ENCODE measurements at regions not wholly inside any gene's neighbourhood (a gene's known extent, or its start where the extent isn't known, plus 50 kb on each side); places are given as distances from the start of the nearest gene placed in this dataset.
A peak's percentile ranks its signal among the peaks of the same experiment; 100 is the strongest.

GRCh38 chr5:124230456-124230855 lies 516.0 kb downstream of the ZNF608 start:
- H3K14ac ChIP-seq (ENCODE audit: insufficient read length): no peak overlapping the region
- H3K79me2 ChIP-seq (ENCODE audit: control insufficient read depth in 1 of 2, insufficient read depth in 2 of 2, low read length in 2 of 2): no peaks in the 10 kb centered on the region
- no peak overlapping the region for H3K4ac ChIP-seq (replicated peaks; ENCODE audit: insufficient read length, low read depth, low read length)
- no peak overlapping the region for H3K9ac ChIP-seq (replicated peaks in 1 of 4; ENCODE audit: extremely low read depth in 1 of 4, low read depth in 3 of 4, low read length in 3 of 4)
- H2BK120ac ChIP-seq (replicated peaks; ENCODE audit: low read depth, low read length): no peak overlapping the region
- H3K27ac ChIP-seq (ENCODE audit: low read depth, low read length): no peak overlapping the region
- WGBS, 2 experiments (ENCODE audit: extremely low coverage in 1 of 2, insufficient coverage in 1 of 2, insufficient read length in 1 of 2, insufficient replicate concordance in 2 of 2, low coverage in 1 of 2, low lambda C conversion rate in 2 of 2, missing lambda C conversion rate in 1 of 2): 91% methylated on average over 7 of the region's 7 CpGs; no CpG with 5 or more reads in 1 of the 2 experiments
- H3K36me3 ChIP-seq (ENCODE audit: control insufficient read depth in 2 of 4, insufficient read depth in 4 of 4, low read length in 3 of 4): no peaks in the 10 kb centered on the region
- no peak overlapping the region; the same call in 1 of the 2 replicates for H2BK20ac ChIP-seq (ENCODE audit: low read length)
- H4K91ac ChIP-seq (replicated peaks; ENCODE audit: insufficient read length, low read length): no peak overlapping the region
- no peak overlapping the region; the same call in none of the 2 replicates for H3K18ac ChIP-seq (ENCODE audit: extremely low read depth, low read length)
- H4K5ac ChIP-seq (ENCODE audit: insufficient read length, low read depth, low read length): no peak overlapping the region
- no peak overlapping the region for H3K56ac ChIP-seq (replicated peaks; ENCODE audit: insufficient read length, low read depth, low read length)
- DNase-seq (ENCODE audit: low read depth in 1 of 2, low spot score in 2 of 2): no peak
- no peak overlapping the region for H2BK5ac ChIP-seq (ENCODE audit: low read depth, low read length)
- H3K4me1 ChIP-seq (replicated peaks in 1 of 4; ENCODE audit: control insufficient read depth in 3 of 4, insufficient read depth in 4 of 4, low read length in 3 of 4): peaks cover 1 to 21% (median 9%) of the 10 kb centered on the region in 4 experiments; a peak in 3 of 7 replicates
- H3K9me3 ChIP-seq (ENCODE audit: insufficient read depth in 2 of 2, low read depth in 1 of 2, low read length in 1 of 2): no peaks in the 10 kb centered on the region
- no peak for FAIRE-seq
- H3K27me3 ChIP-seq (replicated peaks in 1 of 4; ENCODE audit: control insufficient read depth in 3 of 4, extremely low read depth in 1 of 4, insufficient read depth in 3 of 4, low read length in 3 of 4): no peaks in the 10 kb centered on the region
- no peaks in the 10 kb centered on the region for H4K20me1 ChIP-seq (replicated peaks in 1 of 2; ENCODE audit: control insufficient read depth in 1 of 2, insufficient read depth in 2 of 2, low read length in 2 of 2)
- H2AFZ ChIP-seq (ENCODE audit: low read length): 0 out of 2 replicates have a peak overlapping the region, but pooled peaks have one; percentile 2
- no peak overlapping the region for H3K23ac ChIP-seq (ENCODE audit: insufficient read length)
- no peak overlapping the region for H2BK15ac ChIP-seq (ENCODE audit: low read length)
- POLR2A ChIA-PET (ENCODE audit: partially characterized antibody): no interaction called here
- H2AK5ac ChIP-seq (ENCODE audit: low read depth, low read length): no peak overlapping the region
- no peak overlapping the region; the same call in 1 of the 2 replicates for H4K8ac ChIP-seq (ENCODE audit: extremely low read depth, insufficient read depth, low read length)
- no peak overlapping the region for H3K4me2 ChIP-seq (ENCODE audit: insufficient read depth in 1 of 2, low read depth in 2 of 2, low read length in 2 of 2)
- H2BK12ac ChIP-seq (ENCODE audit: low read depth, low read length): no peak overlapping the region
- no peak overlapping the region for H3K4me3 ChIP-seq (ENCODE audit: extremely low read depth in 1 of 4, insufficient read depth in 2 of 4, low read depth in 3 of 4, low read length in 4 of 4)
- H3K23me2 ChIP-seq (ENCODE audit: low read depth, low read length): no peaks in the 10 kb centered on the region
- H3K79me1 ChIP-seq (ENCODE audit: low read depth, low read length): no peaks in the 10 kb centered on the region
- CTCF ChIA-PET (ENCODE audit: partially characterized antibody): no interaction called here
- TF ChIP-seq SAP30 (IDR thresholded peaks at IDR 0.05; ENCODE audit: insufficient read depth, insufficient replicate concordance, low read length): no peak
- TF ChIP-seq, protein P1, sequence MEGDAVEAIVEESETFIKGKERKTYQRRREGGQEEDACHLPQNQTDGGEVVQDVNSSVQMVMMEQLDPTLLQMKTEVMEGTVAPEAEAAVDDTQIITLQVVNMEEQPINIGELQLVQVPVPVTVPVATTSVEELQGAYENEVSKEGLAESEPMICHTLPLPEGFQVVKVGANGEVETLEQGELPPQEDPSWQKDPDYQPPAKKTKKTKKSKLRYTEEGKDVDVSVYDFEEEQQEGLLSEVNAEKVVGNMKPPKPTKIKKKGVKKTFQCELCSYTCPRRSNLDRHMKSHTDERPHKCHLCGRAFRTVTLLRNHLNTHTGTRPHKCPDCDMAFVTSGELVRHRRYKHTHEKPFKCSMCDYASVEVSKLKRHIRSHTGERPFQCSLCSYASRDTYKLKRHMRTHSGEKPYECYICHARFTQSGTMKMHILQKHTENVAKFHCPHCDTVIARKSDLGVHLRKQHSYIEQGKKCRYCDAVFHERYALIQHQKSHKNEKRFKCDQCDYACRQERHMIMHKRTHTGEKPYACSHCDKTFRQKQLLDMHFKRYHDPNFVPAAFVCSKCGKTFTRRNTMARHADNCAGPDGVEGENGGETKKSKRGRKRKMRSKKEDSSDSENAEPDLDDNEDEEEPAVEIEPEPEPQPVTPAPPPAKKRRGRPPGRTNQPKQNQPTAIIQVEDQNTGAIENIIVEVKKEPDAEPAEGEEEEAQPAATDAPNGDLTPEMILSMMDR (IDR thresholded peaks at IDR 0.05; ENCODE audit: control extremely low read depth in 1 of 3, insufficient read depth in 1 of 3, low read depth in 1 of 3, low read length in 3 of 3): no peak
- no peak for TF ChIP-seq TAF7 (optimal IDR thresholded peaks at IDR 0.05; ENCODE audit: borderline replicate concordance, low read depth, low read length)
- TF ChIP-seq SP2 (IDR thresholded peaks at IDR 0.05; ENCODE audit: low read length): no peak
- TF ChIP-seq NANOG (IDR thresholded peaks at IDR 0.05; ENCODE audit: insufficient read depth, low read depth, low read length, poor library complexity, severe bottlenecking): no peak
- no peak for TF ChIP-seq BRCA1 (IDR thresholded peaks at IDR 0.05; ENCODE audit: low read depth, low read length)

Measured in H1 (cell line).